Posterior vena cava (tissue), 2 donors: ENCODE measurements at regions not wholly inside any gene's neighbourhood (a gene's known extent, or its start where the extent isn't known, plus 50 kb on each side); places are given as distances from the start of the nearest gene placed in this dataset.
"Not testable (repeated sequence)": the region's sequence is repeated elsewhere in the genome, so short reads cannot be mapped to it uniquely, and the experiment has no call there.

Experiments
- DNase-seq: peaks from one replicate; pipeline ENCODE4 v3.0.0-alpha.2; 2020; ENCODE audit warnings: low spot score
- intact Hi-C, 2 donors: fragments of 100-400 bp; cut with DNase I; formaldehyde crosslinking; loops; one replicate each; pipeline versions ENCODE4 v1.14.1 to v1.14.2; 2022 to 2023
- donor health status: DM: yes; HTN: yes; CAD: no.
- donor health status: DM: yes; HTN: yes; CAD: no.

DNA sequence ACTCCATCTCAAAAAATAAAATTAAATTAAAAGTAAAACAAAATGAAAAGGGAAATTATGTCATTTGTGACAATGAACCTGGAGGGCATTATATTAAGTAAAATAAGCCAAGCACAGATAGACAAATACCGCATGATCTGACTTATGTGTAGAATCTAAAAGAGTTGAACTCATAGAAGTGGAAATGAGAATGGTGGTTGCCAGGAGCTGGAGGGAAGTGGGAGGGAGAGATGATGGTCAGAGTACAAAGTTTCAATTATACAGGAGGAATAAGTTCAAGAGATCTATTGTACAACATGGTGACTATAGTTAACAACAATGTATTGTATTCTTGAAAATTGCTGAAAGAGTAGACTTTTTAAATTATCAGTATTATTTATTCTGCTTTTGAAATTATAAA, 183.4 kb downstream of the ID4 start:
- no peak for DNase-seq
- intact Hi-C loops, result no loop called here

DNA sequence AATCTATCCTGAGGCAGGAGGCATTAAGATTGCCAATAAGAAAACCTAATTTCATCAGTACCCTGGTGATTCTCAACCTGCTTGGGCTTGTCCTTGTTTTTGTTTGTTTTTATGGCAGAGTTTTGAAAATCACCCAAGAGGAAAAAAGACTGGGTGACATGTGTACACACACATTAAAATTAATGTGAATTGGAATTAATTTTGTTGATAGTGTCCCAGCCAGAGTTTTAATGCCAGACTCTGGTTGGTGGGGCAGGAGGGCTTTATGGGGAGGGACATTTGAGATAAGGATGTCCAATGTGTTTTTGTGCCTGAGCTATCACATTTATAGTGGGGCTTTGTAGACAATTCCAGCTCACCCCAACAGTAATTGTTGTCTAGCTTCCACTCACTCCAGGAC, 184.6 kb downstream of the ID4 start:
- DNase-seq, result no peak
- intact Hi-C loops, result no loop called here

DNA sequence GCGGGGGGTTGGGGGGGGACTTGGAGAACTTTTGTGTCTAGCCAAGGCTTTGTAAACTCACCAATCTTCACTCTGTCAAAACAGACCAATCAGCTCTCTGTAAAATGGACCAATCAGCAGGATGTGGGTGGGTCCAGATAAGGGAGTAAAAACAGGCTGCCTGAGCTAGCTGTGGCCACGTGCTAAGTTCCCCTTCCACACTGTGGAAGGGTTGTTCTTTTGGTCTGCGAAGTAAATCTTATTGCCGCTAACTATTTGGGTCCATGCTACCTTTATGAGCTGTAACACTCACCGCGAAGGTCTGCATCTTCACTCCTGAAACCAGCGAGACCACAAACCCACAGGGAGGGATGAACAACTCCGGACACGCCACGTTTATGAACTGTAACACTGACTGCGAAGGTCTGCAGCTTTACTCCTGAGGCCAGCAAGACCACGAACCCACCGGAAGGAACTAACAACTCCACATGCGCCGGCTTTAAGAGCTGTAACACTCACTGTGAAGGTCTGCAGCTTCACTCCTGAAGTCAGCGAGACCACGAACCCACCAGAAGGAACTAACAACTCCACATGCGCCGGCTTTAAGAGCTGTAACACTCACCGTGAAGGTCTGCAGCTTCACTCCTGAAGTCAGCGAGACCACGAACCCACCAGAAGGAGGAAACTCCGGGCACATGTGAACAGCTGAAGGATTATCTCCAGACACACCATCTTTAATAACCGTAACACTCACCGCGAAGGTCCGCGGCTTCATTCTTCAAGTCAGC, 186.6 kb downstream of the ID4 start:
- not testable (repeated sequence) for DNase-seq

DNA sequence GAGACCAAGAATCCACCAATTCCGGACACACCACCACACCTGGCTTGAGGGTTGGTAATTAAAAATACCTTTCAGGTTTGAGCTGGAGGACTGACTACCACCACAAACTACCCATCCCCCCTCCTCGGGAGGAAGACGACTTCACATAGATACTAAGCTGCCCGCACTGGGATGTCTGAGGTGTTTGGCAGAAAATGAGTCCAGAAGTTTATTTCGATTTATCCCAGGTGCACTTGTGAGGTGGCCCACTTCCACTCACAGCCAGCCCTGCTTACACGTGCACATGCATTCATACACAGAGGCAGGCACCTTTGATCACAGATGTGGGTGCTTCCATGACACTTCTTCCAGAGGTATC, 187.1 kb downstream of the ID4 start:
- no peak for DNase-seq
- intact Hi-C loops, result no loop called here

More for the DNA sequence above, 186.6 kb downstream of the ID4 start:
- intact Hi-C loops, result not testable (repeated sequence)

DNA sequence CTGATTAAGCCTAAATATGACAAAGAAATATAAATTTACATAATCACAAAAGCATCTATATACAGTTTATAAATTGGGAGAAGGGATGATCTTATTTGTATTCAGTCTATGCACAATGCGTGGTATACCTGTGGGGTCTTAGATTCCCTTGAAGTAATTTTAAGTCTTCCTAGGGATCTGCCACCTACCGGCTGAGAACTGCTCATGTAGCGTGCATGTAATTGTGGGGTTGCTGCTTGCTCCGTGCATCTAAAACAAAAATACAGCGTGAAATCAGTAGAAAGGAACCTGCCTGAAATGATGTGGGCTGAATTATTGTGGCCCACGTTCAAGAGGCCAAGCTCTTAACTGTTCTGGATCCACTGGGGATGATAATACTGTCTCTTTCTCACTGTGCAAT, 187.3 kb downstream of the MBOAT1 start:
- intact Hi-C loops, result no loop called here
- DNase-seq, result no peak

DNA sequence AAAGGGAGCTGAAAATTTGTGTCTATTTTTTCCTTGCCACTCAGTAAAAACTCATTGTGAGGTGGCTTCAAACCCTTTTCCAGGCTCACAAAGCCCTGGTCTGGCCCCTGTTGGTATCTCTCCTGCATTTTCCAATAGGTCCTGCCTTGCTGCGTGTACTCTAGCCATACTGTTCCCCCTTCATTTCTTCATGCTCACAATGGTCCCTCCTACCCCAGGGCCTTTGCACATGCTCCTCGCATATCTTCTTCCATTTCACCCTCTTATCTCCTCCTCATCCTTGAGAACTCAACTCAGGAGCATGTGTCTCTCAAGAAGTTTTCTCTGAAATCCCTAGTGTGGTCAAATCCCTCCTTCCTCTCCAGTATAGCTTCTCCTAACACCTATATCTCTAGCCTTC, 186.6 kb downstream of the MBOAT1 start:
- no peak for DNase-seq
- intact Hi-C loops, result no loop called here

DNA sequence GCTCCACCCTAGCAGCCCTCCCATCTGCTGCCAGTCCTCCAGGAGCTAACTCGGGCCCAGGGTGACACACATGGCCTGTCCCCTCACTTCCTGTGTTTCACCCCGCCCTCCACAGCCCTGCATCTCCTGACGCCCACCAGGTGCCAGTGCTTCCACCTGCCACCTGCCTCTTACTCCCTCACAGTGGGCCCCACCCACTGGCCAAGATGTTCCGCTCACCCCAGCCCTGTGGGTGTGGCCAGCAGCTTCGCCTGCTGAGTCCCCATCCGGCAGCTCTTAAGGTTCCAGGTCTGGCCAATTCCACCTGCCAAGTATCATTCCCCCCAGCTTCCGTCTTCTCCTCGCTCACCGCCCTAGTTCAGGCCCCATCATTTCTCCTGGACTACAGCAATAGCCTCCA, 184.1 kb downstream of the MBOAT1 start:
- intact Hi-C loops, result no loop called here

DNA sequence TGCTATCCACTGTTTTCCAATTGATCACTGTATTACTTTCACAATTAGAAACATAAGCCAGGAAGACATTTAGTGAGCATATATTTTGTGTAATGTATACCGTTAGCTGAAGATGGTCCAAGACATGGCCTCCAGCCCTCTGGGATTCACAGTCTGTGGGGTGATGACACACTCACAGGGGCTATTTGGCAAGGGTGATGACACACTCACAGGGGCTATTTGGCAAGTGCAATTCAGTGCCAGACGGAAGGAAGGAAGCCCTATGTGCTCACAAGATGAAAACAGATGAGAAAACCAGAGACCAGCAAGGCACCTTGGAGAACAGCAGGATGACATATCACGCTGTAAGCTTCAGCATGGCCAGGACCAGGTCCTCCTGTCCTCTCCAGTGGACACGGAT, 183.7 kb downstream of the MBOAT1 start:
- no peak for DNase-seq
- intact Hi-C loops, result no loop called here

More for the DNA sequence above, 184.1 kb downstream of the MBOAT1 start:
- DNase-seq, result no peak

DNA sequence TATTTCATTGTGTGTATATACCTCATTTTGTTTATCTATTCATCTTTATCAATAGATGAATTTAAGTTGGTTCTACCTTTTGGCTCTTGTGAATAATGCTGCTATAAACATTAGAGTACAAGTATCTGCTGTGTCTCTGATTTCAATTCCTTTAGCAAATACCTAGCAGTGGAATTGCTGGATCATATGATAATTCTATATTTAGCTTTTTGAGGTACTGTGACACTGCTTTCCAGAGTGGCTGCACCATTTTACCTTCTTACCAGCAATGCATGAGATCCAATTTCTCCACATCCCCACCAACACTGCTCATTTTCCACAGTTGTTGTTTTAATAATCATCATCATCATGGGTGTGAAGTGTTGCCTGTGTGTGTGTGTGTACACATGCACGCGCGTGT, 182.3 kb downstream of the MBOAT1 start:
- intact Hi-C loops, result no loop called here
- no peak for DNase-seq

DNA sequence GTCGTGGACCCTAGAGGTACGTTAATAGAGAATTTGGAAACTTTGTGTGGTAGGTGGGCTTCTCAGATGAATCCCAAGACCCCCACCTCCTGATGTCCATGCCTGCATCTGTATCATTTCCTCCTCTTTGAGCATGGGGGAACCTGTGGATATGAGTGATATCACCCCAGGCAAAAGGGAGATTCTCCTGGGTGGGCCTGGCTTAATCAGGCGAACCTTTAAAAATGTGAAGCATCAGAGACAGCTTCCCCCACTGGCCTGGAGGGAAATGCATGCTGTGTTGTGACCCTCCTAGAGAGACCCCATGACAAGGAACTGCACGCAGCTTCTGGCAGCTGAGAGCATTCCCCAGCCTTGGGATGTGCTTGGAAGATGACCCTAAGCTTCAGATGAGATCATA, 180.9 kb downstream of the MBOAT1 start:
- no peak for DNase-seq
- intact Hi-C loops, result no loop called here

DNA sequence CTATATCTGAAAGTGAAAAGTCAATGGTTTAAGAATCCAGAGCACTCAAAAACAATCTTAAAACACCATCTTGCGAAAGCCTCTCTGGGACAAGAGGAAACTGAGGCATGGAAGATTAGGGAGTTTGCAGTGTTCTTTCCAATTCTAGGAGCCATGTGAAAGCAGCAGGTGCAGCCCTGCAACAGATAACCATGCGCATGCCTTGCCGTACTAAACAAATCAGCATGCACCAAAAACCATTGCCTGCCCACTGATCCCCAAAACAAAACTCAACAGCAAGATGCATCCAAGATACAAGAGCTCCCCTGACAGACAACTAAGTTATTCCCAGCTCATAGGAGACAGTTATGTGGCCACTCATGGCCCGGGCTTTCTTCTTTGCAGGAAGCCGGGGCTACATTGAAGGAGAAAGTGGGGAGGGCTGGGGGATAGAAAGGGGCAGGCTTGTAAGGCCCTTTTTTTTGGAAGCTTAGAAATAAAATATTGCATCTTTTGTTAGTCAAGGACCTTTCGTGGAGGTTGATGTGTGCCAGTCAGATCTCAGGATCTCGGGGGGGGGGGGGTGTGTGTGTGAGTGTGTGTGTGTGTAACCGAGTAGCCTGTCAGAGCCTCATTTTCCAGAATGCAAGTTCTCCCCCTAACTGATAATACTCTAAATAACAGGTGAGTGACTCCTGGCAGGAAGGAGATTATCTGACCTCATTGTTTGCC, 178.4 kb downstream of the MBOAT1 start:
- no peak for DNase-seq
- intact Hi-C loops, result no loop called here

DNA sequence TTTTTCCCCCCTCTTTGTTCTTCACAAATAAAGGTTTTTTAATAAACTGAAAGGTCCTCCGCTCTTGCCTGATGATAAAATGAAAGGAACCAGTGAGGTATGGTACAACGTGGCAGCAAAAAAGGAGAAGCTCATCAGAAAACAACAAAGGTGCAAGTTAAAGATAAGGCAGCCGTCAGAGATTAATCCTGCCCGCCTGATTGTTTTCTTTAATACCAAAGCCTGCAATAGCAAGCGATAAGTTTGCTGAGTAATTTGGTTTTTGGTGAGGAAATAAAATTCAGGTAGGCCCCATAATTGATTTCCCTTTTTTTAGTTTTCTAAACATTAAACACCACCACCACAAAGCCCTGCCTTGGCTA, 177.9 kb downstream of the MBOAT1 start:
- intact Hi-C loops, result no loop called here
- no peak for DNase-seq

DNA sequence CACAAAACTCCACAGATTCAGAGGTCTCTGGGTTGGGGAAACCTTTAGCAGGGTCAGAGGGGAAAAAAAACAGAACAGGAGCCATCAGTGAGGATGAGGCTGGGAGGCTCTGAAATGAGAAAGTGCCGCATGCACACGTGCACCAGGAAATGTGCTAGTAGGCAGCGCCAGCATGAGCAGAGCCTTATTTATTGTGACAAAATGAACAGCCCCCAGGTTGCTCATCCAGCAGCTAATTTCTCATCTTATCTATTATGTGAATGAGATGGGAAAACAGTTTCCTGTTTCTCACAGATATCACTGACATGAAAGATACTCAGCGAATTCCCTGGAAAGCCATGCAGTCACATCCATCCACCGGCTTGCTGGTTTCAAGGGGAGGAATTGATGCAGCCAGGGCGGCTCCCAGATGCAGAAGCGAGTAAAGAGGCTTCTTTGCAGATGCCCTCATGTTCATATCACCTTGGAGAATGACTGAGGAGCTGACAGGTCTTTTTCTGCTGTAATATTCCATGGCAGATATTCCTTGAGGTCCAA, 176.1 kb downstream of the MBOAT1 start:
- intact Hi-C loops, result loop anchor here in 1 of 2 donors (1.0 kb wide), 1 partner anchor 36 kb away; no protein-coding TSS in a partner anchor
- DNase-seq, result no peak

DNA sequence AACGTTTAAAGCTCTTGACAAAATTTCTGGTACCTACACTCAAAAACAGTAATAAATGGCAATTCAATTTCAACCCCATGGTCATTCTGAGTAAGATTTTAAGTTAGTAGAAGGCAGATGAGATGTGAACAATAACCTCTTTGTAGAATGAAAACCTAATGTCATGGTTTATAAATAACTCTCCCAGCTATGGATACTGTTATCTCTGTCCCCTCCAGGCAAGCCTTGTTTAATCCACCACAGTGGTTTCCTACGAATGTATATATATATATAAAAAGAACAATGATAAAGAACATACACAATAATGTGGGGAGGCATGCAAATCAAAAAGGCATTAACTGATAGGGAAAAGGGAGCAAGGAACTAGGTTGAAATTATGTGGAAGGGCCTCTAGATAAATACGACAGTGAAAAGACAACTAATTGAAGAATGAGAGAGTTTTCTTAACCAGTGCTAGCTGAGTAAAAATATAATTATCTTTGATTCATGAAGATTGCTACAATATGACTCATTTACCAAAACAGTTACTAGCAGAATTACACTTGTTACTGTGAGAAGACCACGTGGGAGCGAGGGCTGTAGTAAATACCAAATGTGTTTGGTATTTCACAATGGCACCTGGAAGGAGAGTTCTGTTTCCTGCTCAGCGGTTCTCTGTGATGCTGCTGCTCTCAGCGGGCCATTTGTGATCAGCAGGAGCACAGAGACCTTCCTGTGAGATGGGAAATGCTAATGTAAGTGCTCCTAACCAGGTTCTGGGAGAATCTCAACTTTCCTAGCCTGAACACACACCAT, 173.7 kb downstream of the MBOAT1 start:
- no peak for DNase-seq
- intact Hi-C loops, result no loop called here

DNA sequence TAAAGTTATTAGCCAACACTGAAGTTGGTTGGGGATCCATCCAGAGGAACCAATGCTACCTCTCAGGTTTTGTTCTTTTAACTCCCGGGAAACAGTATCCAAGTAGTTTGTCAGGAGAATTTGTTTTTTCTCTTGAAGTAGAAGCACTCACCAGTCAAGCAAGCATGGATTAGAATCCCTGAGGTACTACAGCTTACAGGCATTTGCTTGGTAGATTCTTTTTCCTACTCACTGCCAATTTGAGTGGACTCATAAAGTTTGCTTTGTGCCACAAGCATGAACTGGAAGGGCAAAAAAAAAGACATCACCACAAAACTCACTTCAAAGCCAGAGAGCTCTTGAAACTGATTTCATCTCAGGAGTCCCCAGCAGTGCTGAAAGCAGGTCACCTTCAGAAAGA, 167.4 kb downstream of the MBOAT1 start:
- intact Hi-C loops, result no loop called here
- no peak for DNase-seq
